SK-N-DZ (cell line): ENCODE measurements at regions not wholly inside any gene's neighbourhood (a gene's known extent, or its start where the extent isn't known, plus 50 kb on each side); places are given as distances from the start of the nearest gene placed in this dataset.
A peak's percentile ranks its signal among the peaks of the same experiment; 100 is the strongest.

Experiments
- DNase-seq: peaks from one replicate; pipeline ENCODE4 v3.0.0-alpha.2; 2015; ENCODE audit warnings: low spot score

DNA sequence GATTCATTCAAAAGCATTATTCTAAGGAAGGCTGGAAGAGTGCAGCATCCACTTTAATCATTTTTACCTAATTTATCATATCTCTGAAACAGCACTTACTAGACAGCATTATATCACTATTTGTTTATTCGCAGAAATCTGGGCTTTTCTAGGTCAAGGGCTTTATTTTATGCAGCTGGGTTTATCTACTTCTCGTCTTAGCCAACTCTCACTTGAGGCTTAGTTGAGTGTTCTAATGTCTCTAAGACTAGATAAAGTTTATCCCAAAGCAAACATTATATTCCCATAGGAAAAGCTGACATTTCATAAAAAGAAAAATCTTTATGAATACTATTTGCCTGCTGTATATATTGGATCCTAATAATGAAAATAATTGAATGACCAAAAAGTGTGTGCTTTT lies 720.8 kb upstream of the FLRT2 start:
- no peak for DNase-seq

DNA sequence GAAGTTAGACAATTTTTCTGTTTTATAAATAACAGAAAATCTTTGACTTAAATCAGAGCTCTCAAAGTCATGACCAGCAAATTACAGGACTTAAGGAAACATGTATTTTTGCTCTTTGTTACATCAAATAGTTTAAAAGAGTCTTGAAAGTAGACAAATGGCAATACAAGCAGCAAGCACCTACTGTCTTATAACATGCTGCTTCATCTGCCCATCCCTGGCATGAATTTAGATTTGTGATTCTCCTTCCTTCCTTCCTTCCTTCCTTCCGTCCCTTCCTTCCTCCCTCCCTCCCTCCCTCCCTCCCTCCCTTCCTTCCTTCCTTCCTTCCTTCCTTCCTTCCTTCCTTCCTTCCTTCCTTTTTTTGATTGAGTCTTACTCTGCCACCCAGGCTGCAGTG lies 715.6 kb upstream of the FLRT2 start:
- DNase-seq = no peak

DNA sequence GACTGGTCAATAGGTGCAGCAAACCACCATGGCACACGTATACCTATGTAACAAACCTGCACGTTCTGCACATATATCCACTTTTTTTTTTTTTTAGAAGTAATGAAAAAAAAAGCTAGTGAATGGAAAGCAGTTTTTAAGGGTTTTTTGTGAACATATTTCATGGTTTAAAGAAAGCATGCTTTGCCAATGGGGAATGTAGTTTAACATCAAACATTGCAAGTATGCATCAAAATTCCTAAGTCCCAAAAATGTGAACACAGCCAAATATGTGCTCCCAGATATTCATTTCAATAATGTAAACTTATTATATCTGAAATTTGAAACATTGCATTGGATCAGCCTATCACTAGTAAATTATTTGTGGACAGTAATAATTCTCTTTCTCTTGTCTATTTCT lies 710.4 kb upstream of the FLRT2 start:
- DNase-seq = no peak

DNA sequence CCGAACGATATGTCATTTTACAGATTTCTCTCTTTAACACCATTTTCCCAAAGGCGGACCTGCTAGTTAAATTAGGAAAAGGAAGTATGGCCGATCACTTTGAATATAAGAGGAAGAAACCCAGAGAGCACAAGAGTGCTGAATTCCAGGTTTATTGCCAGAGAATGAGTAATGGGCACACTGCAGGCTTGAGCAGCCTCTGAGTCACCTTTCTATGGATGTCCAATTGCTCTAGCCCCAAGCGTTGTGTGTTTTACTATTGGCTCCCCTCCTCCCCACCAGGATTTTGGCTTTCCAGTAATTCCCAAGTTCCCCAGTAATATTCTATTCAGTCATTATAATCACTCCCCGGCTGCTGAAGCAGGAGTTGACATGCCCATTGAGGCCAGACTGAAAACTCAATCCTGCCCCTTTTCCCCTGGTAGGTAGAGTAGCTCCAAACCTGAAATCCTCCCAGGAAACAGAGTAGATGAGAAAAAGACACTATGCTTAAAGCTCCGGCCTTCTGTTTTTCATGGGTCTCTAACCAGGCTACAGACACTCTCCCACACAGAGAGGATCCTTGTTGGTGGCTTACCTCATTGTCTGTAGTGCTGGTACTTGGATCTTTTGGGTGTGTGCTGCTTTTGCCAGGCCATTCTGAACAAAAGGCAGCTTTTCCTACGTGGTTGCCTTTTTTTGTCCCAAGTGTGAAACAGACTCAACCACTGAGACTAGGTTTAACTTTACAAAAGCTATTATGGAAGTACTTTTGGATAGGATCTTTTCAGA lies 704.3 kb upstream of the FLRT2 start:
- DNase-seq = no peak

DNA sequence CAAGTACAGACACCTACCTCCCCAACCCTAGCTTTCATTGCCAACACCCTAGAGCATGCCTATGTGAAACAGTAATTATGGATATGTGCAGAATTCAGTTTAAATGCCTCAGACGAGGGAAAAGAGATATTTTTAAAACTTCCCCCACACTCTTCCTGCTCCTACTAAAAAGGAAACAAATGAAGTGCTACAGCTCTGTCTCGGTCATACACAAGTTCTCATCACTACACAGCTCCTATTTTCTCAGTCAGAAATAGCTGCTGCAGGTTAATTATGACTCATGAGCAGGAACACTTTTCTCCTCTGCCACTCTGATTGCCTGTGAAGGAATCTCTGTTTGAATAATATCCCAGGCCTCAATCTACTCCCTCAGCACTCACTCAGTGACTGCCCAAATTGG lies 703.6 kb upstream of the FLRT2 start:
- DNase-seq = no peak

DNA sequence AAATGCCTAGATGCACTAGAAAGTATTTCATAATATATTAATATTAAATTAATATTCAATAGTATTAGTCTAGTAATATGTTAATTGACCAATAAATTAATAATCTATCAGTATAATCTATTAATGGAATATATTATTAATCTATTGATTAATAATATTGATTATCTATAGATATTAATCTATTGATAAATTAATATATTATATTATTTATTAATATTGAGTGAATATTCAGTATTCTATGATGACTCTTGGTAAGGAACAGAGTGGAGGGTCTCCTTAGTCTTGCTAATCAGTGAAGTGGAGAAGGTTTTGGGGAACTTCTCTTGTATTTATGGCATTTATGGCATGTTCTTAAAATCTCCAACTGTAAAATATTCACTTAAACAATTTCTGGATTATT lies 679.3 kb upstream of the FLRT2 start:
- DNase-seq = no peak

DNA sequence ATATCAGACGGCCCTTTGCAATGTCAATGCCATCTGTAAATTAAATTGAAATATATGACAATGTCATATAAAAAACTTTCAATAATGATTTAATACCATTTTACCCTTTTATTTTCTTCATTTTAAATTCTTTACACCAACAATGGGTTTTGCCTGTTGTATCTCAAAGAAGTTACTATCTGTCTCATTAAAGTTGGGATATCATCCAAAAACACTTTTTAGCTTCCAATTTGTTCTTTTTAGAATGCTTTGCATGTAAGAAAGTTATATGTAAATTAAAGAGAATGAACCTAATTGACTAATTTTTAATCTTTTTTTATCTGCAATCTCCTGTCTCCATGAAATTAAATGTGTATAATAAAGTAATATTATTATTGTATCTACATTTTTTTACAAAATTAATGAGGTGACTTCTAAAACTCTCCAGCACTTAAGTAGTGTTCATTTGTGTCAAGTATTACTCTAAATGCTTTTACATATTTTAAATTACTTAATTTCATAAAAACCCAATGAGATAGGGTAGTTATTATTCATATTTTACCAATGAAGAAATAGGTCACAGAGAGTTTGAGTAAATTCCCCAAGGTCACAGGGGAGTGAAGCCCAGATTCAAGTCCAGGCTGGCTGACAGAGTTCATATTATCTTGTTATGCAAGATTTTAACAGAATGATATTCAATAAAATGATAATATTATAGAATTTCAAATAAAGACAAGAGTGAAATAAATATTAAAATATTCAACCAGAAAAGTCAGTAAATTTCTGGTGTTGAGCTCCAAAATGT lies 673.0 kb upstream of the FLRT2 start:
- no peak for DNase-seq

DNA sequence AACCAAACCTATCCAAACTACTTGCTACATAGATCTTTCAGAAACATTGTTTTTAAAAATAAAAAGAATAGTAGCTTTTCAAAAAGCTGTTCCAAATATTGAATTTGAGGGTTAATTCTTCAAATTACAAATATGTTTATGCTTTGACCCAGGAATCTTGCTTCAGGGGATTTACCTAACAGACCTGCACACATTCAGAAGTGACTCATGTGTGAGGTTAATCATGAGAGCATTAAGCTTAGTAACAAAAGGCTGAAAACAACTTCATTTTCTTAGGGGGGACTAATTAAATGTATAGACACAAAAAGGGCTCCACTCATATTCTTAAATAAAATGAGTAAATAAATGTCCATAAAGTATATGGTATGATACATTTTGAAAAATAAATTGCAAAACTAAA lies 672.4 kb upstream of the FLRT2 start:
- no peak for DNase-seq

DNA sequence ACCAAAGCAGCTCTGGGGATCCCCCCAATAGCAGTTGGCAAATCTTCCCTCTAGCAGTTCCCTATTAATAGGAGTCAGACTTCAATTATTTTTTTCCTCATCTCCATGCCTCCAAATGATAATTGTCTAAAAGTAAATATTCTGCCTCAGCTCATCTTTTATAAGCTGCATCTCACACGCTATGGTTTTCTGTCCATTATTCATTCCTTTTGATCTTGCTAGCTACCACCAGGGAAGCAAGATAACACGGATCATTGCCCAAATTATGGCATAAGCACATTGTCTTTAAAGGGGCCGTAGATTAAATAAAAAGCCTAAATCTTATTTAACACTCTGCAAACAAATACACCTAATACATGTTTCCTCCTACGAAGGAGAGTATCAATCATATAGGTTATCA lies 670.8 kb upstream of the FLRT2 start:
- DNase-seq = no peak

DNA sequence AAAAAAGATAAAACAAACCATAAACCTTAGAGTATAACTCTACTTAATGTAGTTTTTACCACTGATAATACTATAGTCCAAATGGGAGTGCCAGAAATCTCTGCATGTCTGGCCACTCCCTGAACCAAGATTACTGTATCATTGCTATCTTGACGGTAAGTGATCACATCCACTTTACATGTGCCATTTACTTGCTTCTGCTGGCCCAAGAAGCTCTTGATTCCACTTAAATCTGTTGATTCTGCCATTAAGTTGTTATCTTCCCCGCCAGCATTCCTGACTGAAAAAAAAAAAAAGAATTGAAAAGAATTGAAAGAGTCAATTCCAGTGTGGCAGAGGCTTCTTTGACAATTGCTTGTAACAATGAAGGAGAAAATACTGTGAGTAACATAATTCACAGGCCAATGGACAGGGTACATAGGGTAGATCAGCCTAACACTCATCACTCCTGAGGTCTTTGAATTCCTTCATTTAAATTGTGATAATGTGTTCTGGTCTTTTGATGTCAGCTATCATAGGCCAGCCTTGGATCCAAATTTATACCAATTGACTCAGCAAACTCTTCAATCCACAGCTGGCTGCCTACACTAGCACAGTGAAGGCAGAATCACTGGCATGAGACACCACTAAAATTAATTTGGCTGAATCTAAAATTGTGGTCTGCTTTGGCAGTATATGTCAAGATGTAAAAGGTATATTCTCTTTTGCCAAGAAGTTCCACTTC lies 665.2 kb upstream of the FLRT2 start:
- DNase-seq = no peak

DNA sequence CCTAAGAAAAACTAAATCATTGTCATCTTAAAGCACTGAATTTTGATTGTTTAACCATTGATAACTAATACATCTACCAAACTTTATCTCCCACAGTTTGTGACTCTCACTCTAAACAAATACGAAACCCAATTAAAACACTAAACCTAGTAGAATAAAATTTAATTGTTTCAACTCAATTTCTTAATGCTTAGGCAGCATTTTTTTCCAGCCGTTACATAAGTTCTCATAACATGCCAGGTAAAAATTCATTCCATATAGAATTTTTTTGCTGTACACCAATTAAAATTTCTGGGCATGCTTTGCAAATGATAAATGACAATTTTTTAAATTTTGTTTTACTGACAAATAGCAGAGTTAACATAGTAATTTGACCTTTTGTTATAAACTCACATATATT lies 658.2 kb upstream of the FLRT2 start:
- DNase-seq = no peak

DNA sequence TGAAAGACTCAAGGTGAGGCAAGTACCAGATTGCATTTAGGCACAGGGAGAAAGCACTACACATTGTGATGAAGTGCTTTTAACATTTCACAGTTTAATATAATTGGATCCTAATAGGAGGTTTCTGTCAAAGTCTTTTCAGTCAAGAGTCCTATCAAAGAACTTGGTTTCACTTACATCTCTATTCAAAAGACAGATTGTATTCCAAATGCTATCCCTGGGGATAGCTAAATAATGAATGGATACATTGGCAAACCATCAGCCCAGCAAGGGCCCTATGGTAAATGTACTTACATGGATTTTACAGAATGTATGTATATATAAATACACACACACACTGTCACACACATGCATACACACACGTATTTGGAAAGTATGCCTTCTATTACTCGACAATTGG lies 655.5 kb upstream of the FLRT2 start:
- no peak for DNase-seq

DNA sequence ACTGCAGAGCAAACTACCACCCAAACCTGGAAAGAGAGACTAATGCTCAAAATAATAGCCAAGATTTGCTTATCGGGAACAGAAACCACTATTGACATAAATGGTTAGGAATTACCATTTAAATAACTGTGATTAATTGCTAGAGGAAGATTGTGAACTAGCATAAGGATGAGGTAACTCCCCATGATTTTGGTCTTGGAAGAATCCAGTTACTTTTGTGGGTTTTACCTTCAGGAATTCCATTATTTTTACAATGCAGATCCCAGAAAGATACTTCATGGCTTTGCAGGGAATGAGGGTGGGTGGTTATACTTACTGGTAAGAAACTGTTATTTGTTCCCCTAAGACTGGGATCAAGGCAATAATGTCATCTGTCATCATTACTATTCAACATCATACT lies 652.9 kb upstream of the FLRT2 start:
- DNase-seq = no peak

DNA sequence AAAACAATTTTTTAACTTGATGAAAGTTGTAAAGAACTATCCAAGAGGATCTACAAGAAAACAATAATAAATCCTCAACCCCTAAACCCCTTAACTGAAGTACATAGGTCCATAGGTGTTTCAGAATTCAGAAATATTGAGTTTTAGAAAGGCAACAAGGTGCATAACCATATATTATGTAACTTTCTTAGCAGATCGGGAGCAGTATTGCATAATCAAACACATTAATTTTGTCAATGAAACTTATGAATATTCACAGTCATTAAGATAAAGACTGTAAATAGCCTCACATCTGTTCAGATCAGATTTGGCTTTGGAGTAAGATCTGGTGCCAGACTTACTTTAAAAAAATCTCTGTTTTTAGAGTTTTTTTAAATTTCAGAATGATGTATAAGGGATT lies 647.1 kb upstream of the FLRT2 start:
- no peak for DNase-seq

DNA sequence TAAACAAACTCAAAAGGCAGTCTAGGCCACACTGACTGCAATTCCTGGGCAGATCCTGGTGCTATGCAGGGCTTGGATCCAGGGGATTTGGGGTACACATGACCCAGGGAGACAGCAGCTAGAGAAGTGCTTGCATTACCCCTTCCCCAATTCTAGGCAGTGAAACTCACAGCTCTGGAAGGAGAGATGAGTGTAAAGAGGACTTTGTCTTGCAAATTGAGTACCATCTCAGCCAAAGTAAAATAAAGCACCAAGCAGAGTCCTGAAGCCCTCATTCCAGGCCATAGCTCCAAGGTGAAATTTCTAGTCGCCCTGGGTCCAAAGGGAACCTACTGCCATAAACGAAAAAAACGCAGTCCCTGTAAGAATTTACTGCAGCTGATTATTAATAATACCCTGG lies 644.9 kb upstream of the FLRT2 start:
- no peak for DNase-seq

DNA sequence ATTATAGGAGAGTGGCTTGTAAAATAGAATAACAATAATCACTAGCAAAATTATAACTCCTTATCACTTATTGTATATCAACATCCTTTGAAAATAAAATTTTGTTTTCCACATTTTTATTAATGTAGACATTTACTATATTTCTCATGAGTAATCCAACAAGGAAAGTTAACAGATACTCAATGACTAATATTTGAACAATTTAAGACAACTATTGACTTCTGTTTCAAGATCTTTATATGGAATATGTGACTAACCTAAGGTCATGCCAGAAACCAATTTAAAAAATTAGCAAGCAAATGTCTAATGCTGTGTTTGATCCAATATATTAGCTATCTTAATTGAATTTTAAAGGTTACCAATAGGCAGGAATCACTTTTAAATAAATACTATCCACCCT lies 638.5 kb upstream of the FLRT2 start:
- no peak for DNase-seq

DNA sequence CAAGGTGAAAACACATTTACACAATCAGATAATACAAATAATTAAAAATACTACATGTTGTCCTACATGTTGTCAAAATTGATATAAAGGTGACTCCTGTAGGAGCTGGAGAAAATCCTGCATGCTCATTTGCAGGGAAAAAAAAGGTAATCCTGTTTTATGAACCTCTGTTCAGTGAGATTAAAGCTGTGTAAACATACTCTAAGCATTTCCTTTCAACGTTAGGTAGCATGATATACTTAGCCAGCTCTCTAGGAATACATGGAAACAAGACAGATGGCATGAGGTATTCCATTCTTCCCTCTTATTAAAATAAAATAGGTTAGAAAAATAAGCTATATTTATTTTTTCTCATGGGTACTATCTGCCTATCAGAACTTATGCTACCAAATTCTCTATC lies 635.7 kb upstream of the FLRT2 start:
- no peak for DNase-seq

DNA sequence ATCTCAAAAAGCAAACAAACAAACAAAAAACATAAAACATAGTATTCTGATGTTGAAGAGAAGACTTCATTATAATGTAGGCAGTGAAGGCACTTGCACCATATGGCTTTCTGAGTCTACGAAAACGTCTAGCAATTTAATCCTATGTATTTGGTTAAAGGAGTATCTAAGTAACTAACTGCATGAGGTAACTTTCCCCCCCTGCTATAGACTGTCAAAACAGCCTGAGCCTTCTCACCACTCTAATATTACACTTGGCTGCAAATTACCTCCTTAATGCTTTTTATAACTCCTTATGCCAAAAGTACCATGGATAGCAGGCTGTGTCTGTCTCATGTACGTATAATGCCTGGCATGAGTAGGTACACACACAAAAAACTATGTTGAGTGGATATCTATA lies 607.6 kb upstream of the FLRT2 start:
- DNase-seq = no peak

DNA sequence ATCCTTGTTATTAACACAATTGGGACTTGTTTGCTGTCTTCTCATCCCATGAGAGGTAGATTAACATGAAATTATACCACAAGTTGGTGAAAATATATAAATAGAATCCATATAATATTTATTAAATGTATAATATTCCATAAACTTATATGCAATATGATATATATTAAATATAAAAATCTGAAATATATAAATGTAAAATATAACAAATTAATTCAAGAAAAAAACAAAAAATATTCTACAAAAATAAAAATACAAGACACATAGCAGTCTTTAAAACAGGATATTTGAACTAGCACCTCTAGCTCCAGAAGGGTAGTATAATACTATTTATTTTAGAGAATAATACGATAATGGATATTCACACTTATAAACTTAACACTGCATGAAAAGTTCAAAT lies 603.3 kb upstream of the FLRT2 start:
- DNase-seq = no peak

DNA sequence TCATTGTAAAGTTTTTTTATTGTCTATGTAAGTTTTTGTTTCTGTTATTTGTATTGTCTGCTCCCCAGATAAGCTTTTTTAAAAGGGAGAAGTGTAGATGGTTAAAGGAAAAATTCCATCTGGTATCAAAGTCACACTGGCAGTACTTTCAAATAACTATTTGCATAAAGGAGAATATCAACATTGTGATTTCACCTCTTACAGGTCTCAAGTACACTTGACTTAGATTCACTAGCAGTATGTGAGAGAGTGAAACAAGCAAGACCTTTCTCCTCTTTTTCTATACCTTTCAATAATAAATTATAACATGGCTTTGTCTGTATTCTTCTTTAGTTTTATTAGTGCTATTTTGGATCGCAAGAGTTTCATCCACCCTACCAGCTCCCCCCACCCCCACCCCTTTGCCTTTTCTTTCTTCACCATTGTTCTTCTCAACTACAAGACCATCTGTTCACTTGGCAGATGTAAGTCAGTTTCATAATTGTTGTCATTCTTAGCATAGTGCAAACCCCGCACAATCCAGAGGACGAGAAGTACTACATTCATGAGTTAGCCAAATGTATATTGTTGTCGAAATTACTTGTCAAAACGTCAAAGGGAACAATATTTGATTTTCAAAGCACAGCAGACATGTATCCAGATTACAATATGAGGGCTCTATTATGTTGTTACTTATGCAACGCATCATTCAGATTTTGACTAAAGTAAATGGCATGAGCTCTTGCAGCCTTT lies 602.7 kb upstream of the FLRT2 start:
- no peak for DNase-seq

DNA sequence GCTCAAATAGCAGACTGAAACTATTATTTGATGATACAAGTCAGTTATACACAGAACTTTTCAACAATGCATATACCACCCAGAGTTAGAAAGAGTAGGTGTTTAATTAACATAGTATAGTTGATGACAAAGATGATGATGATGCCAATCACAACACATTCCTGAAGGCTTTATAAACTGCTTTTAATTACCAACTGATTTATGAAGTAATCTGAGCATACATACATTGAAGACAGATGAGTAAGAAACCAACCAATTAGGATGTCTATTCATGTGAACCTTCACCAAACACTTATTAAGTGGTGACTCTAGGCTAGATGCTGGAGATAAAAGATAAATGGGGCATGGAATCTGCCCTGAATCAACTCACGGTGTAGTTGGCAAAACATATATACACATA lies 600.9 kb upstream of the FLRT2 start:
- DNase-seq = peak; percentile 21

DNA sequence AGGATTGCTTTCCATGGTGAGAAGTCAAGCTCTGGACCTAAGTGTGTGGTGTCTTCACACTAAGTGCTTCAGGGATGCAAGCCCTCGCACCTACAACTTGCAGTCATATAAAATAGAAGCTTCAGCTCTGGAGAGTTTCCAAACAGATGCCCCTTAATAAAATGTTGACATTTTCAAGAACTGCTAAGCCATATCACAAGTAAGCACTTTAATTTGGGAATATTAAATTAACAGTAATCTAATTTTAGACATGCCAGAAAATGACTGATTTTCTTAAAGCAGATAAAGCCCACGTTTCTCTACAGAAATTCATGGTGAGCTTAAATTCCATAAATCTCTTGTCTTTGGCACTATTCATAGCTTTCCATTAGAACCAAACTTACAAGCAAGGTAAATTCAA lies 600.1 kb upstream of the FLRT2 start:
- peak; percentile 94 for DNase-seq
